H1 (cell line): ENCODE measurements at regions not wholly inside any gene's neighbourhood (a gene's known extent, or its start where the extent isn't known, plus 50 kb on each side); places are given as distances from the start of the nearest gene placed in this dataset.

Source experiments
- CTCF ChIA-PET: fragments of 300-600 bp; sonication (Branson Sonifier 250); formaldehyde crosslinking; loops from one replicate; lab custom pipeline; 2021; ENCODE audit not compliant: partially characterized antibody; lab: Charles Lee
- POLR2A ChIA-PET: fragments of 300-600 bp; sonication (Branson Sonifier 250); formaldehyde crosslinking; loops from one replicate; lab custom pipeline; 2021; ENCODE audit warnings: inconsistent platforms; ENCODE audit not compliant: partially characterized antibody; lab: Charles Lee
- DNase-seq, 2 experiments: peaks; one replicate each; pipeline versions ENCODE4 v3.0.0 to v3.0.0-alpha.2; 2010 to 2022; ENCODE audit warnings: low spot score in 2 of 2, low read depth in 1 of 2, mixed read lengths in 1 of 2
- FAIRE-seq: peaks from 2 replicates; lab custom pipeline; 2011; peaks lifted over from hg19 to GRCh38; lab: Jason Lieb, UNC
- H2AFZ ChIP-seq: 2 replicates; pipeline ENCODE4 v1.8.1; 2012; ENCODE audit warnings: low read length, inconsistent platforms
- H2AK5ac ChIP-seq: 2 replicates; pipeline ENCODE4 v1.6.1; 2013; ENCODE audit warnings: low read depth, low read length
- H2BK120ac ChIP-seq: replicated peaks from 2 replicates; pipeline ENCODE3; 2013; ENCODE audit warnings: low read depth, low read length, inconsistent platforms
- H2BK12ac ChIP-seq: 2 replicates; pipeline ENCODE4 v1.6.1; 2013; ENCODE audit warnings: low read depth, low read length
- H2BK15ac ChIP-seq: 2 replicates; pipeline ENCODE4 v1.6.1; 2013; ENCODE audit warnings: low read length
- H2BK20ac ChIP-seq: 2 replicates; pipeline ENCODE4 v1.6.1; 2013; ENCODE audit warnings: low read length
- H2BK5ac ChIP-seq: 2 replicates; pipeline ENCODE4 v1.6.1; 2013; ENCODE audit warnings: low read depth, low read length
- H3K14ac ChIP-seq: 2 replicates; pipeline ENCODE4 v1.6.1; 2013; ENCODE audit warnings: inconsistent platforms; ENCODE audit not compliant: insufficient read length
- H3K18ac ChIP-seq: 2 replicates; pipeline ENCODE4 v1.6.1; 2013; ENCODE audit warnings: low read length; ENCODE audit errors: extremely low read depth
- H3K23ac ChIP-seq: 2 replicates; pipeline ENCODE4 v1.6.1; 2013; ENCODE audit warnings: inconsistent platforms; ENCODE audit not compliant: insufficient read length
- H3K23me2 ChIP-seq: 2 replicates; pipeline ENCODE4 v1.6.1; 2013; ENCODE audit warnings: low read depth, low read length
- H3K27ac ChIP-seq: 2 replicates; pipeline ENCODE4 v1.6.1; 2011; ENCODE audit warnings: low read depth, low read length, inconsistent platforms
- H3K27me3 ChIP-seq, 4 experiments: replicated peaks in 1 of 4; 1 replicate in 1 of 4; 2 replicates in 3 of 4; pipeline versions ENCODE4 v1.6.1 to v1.8.1; 2011 to 2013; ENCODE audit warnings: low read length in 3 of 4, mild to moderate bottlenecking in 3 of 4, inconsistent platforms in 2 of 4, mixed read lengths in 2 of 4, moderate library complexity in 1 of 4; ENCODE audit not compliant: control insufficient read depth in 3 of 4, insufficient read depth in 3 of 4; ENCODE audit errors: extremely low read depth in 1 of 4
- H3K36me3 ChIP-seq, 4 experiments: 2 replicates each; pipeline versions ENCODE4 v1.6.1 to v1.8.1; 2011 to 2013; ENCODE audit warnings: mild to moderate bottlenecking in 4 of 4, low read length in 3 of 4, moderate library complexity in 2 of 4, control low read depth in 1 of 4, inconsistent platforms in 1 of 4; ENCODE audit not compliant: insufficient read depth in 4 of 4, control insufficient read depth in 2 of 4
- H3K4ac ChIP-seq: replicated peaks from 2 replicates; pipeline ENCODE3; 2013; ENCODE audit warnings: low read length, low read depth, mixed read lengths, inconsistent platforms; ENCODE audit not compliant: insufficient read length
- H3K4me1 ChIP-seq, 4 experiments: replicated peaks in 1 of 4; 1 replicate in 1 of 4; 2 replicates in 3 of 4; pipeline versions ENCODE4 v1.6.1 to v1.8.1; 2011 to 2013; ENCODE audit warnings: low read length in 3 of 4, inconsistent platforms in 2 of 4, mixed read lengths in 1 of 4; ENCODE audit not compliant: insufficient read depth in 4 of 4, control insufficient read depth in 3 of 4
- H3K4me2 ChIP-seq, 2 experiments: 2 replicates each; pipeline versions ENCODE4 v1.6.1 to v1.8.1; 2011 to 2013; ENCODE audit warnings: low read depth in 2 of 2, low read length in 2 of 2, control low read depth in 1 of 2, inconsistent platforms in 1 of 2, mild to moderate bottlenecking in 1 of 2; ENCODE audit not compliant: insufficient read depth in 1 of 2
- H3K4me3 ChIP-seq, 4 experiments: fragments of 200-600, 300-600 bp in 1 of 4; sonication (generic), shearing (Covaris generic), sonication (Bioruptor Twin) in 1 of 4; 2 replicates each; pipeline versions ENCODE4 v1.5.1 to v1.8.1; 2011 to 2016; ENCODE audit warnings: low read length in 4 of 4, low read depth in 3 of 4, control low read depth in 2 of 4, inconsistent platforms in 2 of 4, mild to moderate bottlenecking in 2 of 4, mixed read lengths in 1 of 4, moderate library complexity in 1 of 4; ENCODE audit not compliant: insufficient read depth in 2 of 4; ENCODE audit errors: extremely low read depth in 1 of 4
- H3K56ac ChIP-seq: replicated peaks from 2 replicates; pipeline ENCODE3; 2013; ENCODE audit warnings: low read depth, mild to moderate bottlenecking, mixed read lengths, low read length, inconsistent platforms; ENCODE audit not compliant: insufficient read length
- H3K79me1 ChIP-seq: 2 replicates; pipeline ENCODE4 v1.6.1; 2013; ENCODE audit warnings: low read depth, low read length, control low read depth
- H3K79me2 ChIP-seq, 2 experiments: 2 replicates each; pipeline versions ENCODE4 v1.6.1 to v1.8.1; 2012 to 2013; ENCODE audit warnings: low read length in 2 of 2, mild to moderate bottlenecking in 2 of 2, inconsistent platforms in 1 of 2; ENCODE audit not compliant: insufficient read depth in 2 of 2, control insufficient read depth in 1 of 2
- H3K9ac ChIP-seq, 4 experiments: replicated peaks in 1 of 4; 1 replicate in 1 of 4; 2 replicates in 3 of 4; pipeline versions ENCODE4 v1.6.1 to v1.8.1; 2011 to 2013; ENCODE audit warnings: low read depth in 3 of 4, low read length in 3 of 4, control low read depth in 2 of 4, mild to moderate bottlenecking in 2 of 4, moderate library complexity in 2 of 4, inconsistent platforms in 1 of 4; ENCODE audit errors: extremely low read depth in 1 of 4
- H3K9me3 ChIP-seq, 2 experiments: 2 replicates each; pipeline versions ENCODE4 v1.6.1 to v1.8.1; 2012 to 2013; ENCODE audit warnings: mild to moderate bottlenecking in 2 of 2, moderate library complexity in 2 of 2, control low read depth in 1 of 2, inconsistent platforms in 1 of 2, low read depth in 1 of 2, low read length in 1 of 2, mixed read lengths in 1 of 2; ENCODE audit not compliant: insufficient read depth in 2 of 2
- H4K20me1 ChIP-seq, 2 experiments: replicated peaks in 1 of 2; 2 replicates each; pipeline versions ENCODE3 to v1.8.1; 2011 to 2013; ENCODE audit warnings: inconsistent platforms in 2 of 2, low read length in 2 of 2, mild to moderate bottlenecking in 1 of 2; ENCODE audit not compliant: insufficient read depth in 2 of 2, control insufficient read depth in 1 of 2
- H4K5ac ChIP-seq: 2 replicates; pipeline ENCODE4 v1.6.1; 2013; ENCODE audit warnings: low read length, low read depth, mixed read lengths, inconsistent platforms; ENCODE audit not compliant: insufficient read length
- H4K8ac ChIP-seq: 2 replicates; pipeline ENCODE4 v1.8.0; 2013; ENCODE audit warnings: mild to moderate bottlenecking, moderate library complexity, low read length, inconsistent platforms; ENCODE audit not compliant: insufficient read depth; ENCODE audit errors: extremely low read depth
- H4K91ac ChIP-seq: replicated peaks from 2 replicates; pipeline ENCODE3; 2013; ENCODE audit warnings: low read length, mixed read lengths, inconsistent platforms; ENCODE audit not compliant: insufficient read length
- WGBS, 2 experiments: shearing (Covaris generic) in 1 of 2; methylation state at CpG; one replicate each; pipeline versions ENCODE4 v1.1.6 to v1.1.7; 2013 to 2015; ENCODE audit warnings: low lambda C conversion rate in 2 of 2, mixed read lengths in 2 of 2, inconsistent platforms in 1 of 2, low coverage in 1 of 2, missing lambda C conversion rate in 1 of 2; ENCODE audit not compliant: insufficient replicate concordance in 2 of 2, insufficient coverage in 1 of 2, insufficient read length in 1 of 2; ENCODE audit errors: extremely low coverage in 1 of 2, missing lambda C conversion rate in 1 of 2; 5-methylcytosine and 5-hydroxymethylcytosine counted together
- TF ChIP-seq, protein P1 (sequence below): fragments of 300-600 bp; sonication (generic); IDR thresholded peaks from 2 replicates; pipeline ENCODE4 v1.7.1; 2012; ENCODE audit warnings: low read length, moderate library complexity, mild to moderate bottlenecking, inconsistent platforms; ENCODE audit not compliant: insufficient replicate concordance

DNA sequence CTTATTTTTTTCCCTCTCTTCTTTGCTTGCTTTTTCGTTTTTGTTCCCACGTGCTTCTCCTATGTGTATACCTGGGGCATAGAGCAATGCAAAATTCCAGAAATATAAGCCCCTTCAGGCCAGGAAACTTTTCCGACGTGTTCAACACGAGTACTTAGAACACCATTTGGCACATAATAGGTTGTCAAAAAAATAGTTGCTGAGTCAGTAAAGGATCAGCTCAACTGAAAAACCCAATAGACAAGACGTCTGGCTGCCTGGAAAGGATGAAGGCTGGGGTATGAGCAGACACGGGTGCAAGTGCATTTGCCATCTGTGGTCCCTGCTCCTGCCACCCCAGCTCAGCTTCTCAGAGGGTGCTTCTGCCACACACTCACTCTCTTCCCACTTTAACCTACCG lies 823.0 kb upstream of the SOX11 start:
- Histone ChIP-seq H3K4ac (no peak overlapping the region), H3K18ac (no peak overlapping the region), H2AFZ (no peak overlapping the region), H2BK20ac (no peak overlapping the region), H3K4me3 (no peak overlapping the region), H3K23ac (no peak overlapping the region), H3K27me3 (no peaks in the 10 kb centered on the region), H3K4me1 (no peaks in the 10 kb centered on the region), H2BK5ac (no peak overlapping the region), H3K14ac (no peak overlapping the region), H3K9me3 (no peaks in the 10 kb centered on the region), H3K56ac (no peak overlapping the region), H3K4me2 (no peak overlapping the region), H3K36me3 (no peaks in the 10 kb centered on the region), H3K27ac (no peak overlapping the region), H2AK5ac (no peak overlapping the region), H2BK120ac (no peak overlapping the region), H4K5ac (no peak overlapping the region), H3K9ac (no peak overlapping the region), H4K8ac (no peak overlapping the region), H4K20me1 (no peaks in the 10 kb centered on the region), H2BK12ac (no peak overlapping the region), H4K91ac (no peak overlapping the region), H2BK15ac (no peak overlapping the region), H3K79me2 (no peaks in the 10 kb centered on the region), H3K79me1 (no peaks in the 10 kb centered on the region), H3K23me2 (no peaks in the 10 kb centered on the region)
- FAIRE-seq = no peak
- CTCF ChIA-PET = no interaction called here
- DNase-seq = no peak
- WGBS, 2 experiments = 89% methylated on average over 8 of the region's 8 CpGs; no CpG with 5 or more reads in 1 of the 2 experiments
- POLR2A ChIA-PET = no interaction called here
- TF ChIP-seq, protein P1, sequence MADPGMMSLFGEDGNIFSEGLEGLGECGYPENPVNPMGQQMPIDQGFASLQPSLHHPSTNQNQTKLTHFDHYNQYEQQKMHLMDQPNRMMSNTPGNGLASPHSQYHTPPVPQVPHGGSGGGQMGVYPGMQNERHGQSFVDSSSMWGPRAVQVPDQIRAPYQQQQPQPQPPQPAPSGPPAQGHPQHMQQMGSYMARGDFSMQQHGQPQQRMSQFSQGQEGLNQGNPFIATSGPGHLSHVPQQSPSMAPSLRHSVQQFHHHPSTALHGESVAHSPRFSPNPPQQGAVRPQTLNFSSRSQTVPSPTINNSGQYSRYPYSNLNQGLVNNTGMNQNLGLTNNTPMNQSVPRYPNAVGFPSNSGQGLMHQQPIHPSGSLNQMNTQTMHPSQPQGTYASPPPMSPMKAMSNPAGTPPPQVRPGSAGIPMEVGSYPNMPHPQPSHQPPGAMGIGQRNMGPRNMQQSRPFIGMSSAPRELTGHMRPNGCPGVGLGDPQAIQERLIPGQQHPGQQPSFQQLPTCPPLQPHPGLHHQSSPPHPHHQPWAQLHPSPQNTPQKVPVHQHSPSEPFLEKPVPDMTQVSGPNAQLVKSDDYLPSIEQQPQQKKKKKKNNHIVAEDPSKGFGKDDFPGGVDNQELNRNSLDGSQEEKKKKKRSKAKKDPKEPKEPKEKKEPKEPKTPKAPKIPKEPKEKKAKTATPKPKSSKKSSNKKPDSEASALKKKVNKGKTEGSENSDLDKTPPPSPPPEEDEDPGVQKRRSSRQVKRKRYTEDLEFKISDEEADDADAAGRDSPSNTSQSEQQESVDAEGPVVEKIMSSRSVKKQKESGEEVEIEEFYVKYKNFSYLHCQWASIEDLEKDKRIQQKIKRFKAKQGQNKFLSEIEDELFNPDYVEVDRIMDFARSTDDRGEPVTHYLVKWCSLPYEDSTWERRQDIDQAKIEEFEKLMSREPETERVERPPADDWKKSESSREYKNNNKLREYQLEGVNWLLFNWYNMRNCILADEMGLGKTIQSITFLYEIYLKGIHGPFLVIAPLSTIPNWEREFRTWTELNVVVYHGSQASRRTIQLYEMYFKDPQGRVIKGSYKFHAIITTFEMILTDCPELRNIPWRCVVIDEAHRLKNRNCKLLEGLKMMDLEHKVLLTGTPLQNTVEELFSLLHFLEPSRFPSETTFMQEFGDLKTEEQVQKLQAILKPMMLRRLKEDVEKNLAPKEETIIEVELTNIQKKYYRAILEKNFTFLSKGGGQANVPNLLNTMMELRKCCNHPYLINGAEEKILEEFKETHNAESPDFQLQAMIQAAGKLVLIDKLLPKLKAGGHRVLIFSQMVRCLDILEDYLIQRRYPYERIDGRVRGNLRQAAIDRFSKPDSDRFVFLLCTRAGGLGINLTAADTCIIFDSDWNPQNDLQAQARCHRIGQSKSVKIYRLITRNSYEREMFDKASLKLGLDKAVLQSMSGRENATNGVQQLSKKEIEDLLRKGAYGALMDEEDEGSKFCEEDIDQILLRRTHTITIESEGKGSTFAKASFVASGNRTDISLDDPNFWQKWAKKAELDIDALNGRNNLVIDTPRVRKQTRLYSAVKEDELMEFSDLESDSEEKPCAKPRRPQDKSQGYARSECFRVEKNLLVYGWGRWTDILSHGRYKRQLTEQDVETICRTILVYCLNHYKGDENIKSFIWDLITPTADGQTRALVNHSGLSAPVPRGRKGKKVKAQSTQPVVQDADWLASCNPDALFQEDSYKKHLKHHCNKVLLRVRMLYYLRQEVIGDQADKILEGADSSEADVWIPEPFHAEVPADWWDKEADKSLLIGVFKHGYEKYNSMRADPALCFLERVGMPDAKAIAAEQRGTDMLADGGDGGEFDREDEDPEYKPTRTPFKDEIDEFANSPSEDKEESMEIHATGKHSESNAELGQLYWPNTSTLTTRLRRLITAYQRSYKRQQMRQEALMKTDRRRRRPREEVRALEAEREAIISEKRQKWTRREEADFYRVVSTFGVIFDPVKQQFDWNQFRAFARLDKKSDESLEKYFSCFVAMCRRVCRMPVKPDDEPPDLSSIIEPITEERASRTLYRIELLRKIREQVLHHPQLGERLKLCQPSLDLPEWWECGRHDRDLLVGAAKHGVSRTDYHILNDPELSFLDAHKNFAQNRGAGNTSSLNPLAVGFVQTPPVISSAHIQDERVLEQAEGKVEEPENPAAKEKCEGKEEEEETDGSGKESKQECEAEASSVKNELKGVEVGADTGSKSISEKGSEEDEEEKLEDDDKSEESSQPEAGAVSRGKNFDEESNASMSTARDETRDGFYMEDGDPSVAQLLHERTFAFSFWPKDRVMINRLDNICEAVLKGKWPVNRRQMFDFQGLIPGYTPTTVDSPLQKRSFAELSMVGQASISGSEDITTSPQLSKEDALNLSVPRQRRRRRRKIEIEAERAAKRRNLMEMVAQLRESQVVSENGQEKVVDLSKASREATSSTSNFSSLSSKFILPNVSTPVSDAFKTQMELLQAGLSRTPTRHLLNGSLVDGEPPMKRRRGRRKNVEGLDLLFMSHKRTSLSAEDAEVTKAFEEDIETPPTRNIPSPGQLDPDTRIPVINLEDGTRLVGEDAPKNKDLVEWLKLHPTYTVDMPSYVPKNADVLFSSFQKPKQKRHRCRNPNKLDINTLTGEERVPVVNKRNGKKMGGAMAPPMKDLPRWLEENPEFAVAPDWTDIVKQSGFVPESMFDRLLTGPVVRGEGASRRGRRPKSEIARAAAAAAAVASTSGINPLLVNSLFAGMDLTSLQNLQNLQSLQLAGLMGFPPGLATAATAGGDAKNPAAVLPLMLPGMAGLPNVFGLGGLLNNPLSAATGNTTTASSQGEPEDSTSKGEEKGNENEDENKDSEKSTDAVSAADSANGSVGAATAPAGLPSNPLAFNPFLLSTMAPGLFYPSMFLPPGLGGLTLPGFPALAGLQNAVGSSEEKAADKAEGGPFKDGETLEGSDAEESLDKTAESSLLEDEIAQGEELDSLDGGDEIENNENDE = no peak
